ENCODE measurements at regions not wholly inside any gene's neighbourhood (a gene's known extent, or its start where the extent isn't known, plus 50 kb on each side); places are given as distances from the start of the nearest gene placed in this dataset.

DNA sequence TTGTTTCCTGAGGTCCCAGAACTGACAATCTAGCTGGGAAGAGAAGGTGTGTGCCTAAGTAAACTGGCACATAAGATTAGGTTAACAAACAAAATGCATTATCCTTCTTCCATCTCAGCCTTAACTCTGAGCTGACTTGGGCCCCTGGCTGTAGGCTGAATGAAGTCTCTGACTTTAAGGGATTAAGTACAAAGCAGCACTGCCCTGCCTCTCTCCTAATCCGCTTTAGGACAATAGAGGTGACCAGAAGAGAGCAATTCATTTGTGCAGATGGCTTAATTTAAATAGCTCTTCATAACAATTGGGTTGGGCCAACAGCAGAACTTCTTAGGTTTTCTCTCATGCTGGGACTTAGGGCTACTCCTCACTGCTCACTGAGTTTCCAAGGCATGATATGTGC lies 181.6 kb upstream of the SOX14 start:
- no peak for TF ChIP-seq POLR2A (IDR thresholded peaks at IDR 0.05)
- TF ChIP-seq, protein P1, sequence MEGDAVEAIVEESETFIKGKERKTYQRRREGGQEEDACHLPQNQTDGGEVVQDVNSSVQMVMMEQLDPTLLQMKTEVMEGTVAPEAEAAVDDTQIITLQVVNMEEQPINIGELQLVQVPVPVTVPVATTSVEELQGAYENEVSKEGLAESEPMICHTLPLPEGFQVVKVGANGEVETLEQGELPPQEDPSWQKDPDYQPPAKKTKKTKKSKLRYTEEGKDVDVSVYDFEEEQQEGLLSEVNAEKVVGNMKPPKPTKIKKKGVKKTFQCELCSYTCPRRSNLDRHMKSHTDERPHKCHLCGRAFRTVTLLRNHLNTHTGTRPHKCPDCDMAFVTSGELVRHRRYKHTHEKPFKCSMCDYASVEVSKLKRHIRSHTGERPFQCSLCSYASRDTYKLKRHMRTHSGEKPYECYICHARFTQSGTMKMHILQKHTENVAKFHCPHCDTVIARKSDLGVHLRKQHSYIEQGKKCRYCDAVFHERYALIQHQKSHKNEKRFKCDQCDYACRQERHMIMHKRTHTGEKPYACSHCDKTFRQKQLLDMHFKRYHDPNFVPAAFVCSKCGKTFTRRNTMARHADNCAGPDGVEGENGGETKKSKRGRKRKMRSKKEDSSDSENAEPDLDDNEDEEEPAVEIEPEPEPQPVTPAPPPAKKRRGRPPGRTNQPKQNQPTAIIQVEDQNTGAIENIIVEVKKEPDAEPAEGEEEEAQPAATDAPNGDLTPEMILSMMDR (IDR thresholded peaks at IDR 0.05) = no peak
- no peak for TF ChIP-seq POLR2AphosphoS5 (IDR thresholded peaks at IDR 0.05)
- TF ChIP-seq EP300 (IDR thresholded peaks at IDR 0.05) = no peak

Measured in gastroesophageal sphincter (tissue), 3 donors.